Astrocyte (in vitro differentiated cells and primary cell): ENCODE measurements at regions not wholly inside any gene's neighbourhood (a gene's known extent, or its start where the extent isn't known, plus 50 kb on each side); places are given as distances from the start of the nearest gene placed in this dataset.

Experiments used
- CTCF ChIP-seq: IDR thresholded peaks from 2 replicates; pipeline ENCODE4 v1.5.1; 2011; ENCODE audit warnings: low read depth, mild to moderate bottlenecking, inconsistent platforms, low read length, moderate library complexity; ENCODE audit not compliant: insufficient read depth
- EZH2 ChIP-seq: IDR thresholded peaks from 2 replicates; pipeline ENCODE4 v1.6.1; 2012; ENCODE audit warnings: mild to moderate bottlenecking, low read length, inconsistent platforms; ENCODE audit not compliant: insufficient read depth

- no peak for TF ChIP-seq CTCF
- TF ChIP-seq EZH2 = no peak
Measured at GRCh38 chr5:120765189-120765588, 301.1 kb downstream of the PRR16 start.
